Calu3 (cell line): ENCODE measurements at regions not wholly inside any gene's neighbourhood (a gene's known extent, or its start where the extent isn't known, plus 50 kb on each side); places are given as distances from the start of the nearest gene placed in this dataset.

Experiments used
- BruUV-seq: library from RNA; stranded (reverse); fragments of 400-500 nt; replicated peaks from 2 replicates; lab custom pipeline; 2021; lab: Mats Ljungman, UMichigan
- CTCF ChIA-PET: fragments of 300-600 bp; sonication (Branson Sonifier 250); formaldehyde crosslinking; loops from one replicate; lab custom pipeline; 2022; ENCODE audit warnings: antibody characterized with exemption; lab: Charles Lee
- DNase-seq: peaks from one replicate; pipeline ENCODE4 v3.0.0; 2022
- H3K27ac Mint-ChIP-seq: one replicate; pipeline ENCODE4 v1.8.0; 2022; ENCODE audit warnings: mixed read lengths; ENCODE audit not compliant: unreplicated experiment
- H3K27me3 Mint-ChIP-seq: one replicate; pipeline ENCODE4 v1.8.0; 2022; ENCODE audit warnings: mixed read lengths; ENCODE audit not compliant: unreplicated experiment
- H3K36me3 Mint-ChIP-seq: one replicate; pipeline ENCODE4 v1.8.0; 2022; ENCODE audit warnings: mild to moderate bottlenecking, moderate library complexity, mixed read lengths; ENCODE audit not compliant: insufficient read depth, unreplicated experiment
- H3K4me1 Mint-ChIP-seq: one replicate; pipeline ENCODE4 v1.8.0; 2022; ENCODE audit warnings: mild to moderate bottlenecking, low read depth, mixed read lengths; ENCODE audit not compliant: unreplicated experiment
- H3K4me3 Mint-ChIP-seq: one replicate; pipeline ENCODE4 v1.8.0; 2022; ENCODE audit warnings: mild to moderate bottlenecking, low read depth, moderate library complexity, mixed read lengths; ENCODE audit not compliant: unreplicated experiment
- H3K9me3 Mint-ChIP-seq: one replicate; pipeline ENCODE4 v1.8.0; 2022; ENCODE audit warnings: low read depth, mixed read lengths; ENCODE audit not compliant: unreplicated experiment
- intact Hi-C: fragments of 100-400 bp; cut with micrococcal nuclease; formaldehyde crosslinking; loops from one replicate; pipeline ENCODE4 v1.10.0; 2022; ENCODE audit not compliant: unreplicated experiment
- TF ChIP-seq, protein P1 (sequence below): fragments of 200-600 bp; IDR thresholded peaks from one replicate; pipeline ENCODE4 v1.8.0; 2022; ENCODE audit warnings: antibody characterized with exemption; ENCODE audit not compliant: unreplicated experiment

DNA sequence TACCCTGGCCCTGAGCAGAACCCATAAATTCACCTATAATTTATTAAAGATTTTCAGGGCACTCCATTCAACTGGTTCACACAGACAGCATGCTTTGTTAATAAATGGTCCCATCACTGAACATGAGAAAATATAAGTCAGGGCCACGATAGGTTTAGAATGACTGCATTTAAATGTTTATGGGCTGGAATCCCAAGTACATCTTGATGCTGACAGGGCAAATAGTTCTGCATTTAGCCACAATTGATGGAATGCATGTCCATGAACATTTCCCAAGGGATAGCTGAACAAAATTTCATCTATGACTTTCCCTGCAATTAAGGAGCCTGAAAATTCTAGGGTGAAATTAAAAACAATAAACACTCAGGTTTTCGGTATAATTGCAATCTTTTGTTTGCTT is 124.5 kb downstream of the CAAP1 start:
- DNase-seq, result no peak
- H3K4me3 Mint-ChIP-seq, result no peak overlapping the region
- no TSS peak for BruUV-seq
- intact Hi-C loops, result no loop called here
- H3K9me3 Mint-ChIP-seq, result no peaks in the 10 kb centered on the region
- TF ChIP-seq, protein P1, sequence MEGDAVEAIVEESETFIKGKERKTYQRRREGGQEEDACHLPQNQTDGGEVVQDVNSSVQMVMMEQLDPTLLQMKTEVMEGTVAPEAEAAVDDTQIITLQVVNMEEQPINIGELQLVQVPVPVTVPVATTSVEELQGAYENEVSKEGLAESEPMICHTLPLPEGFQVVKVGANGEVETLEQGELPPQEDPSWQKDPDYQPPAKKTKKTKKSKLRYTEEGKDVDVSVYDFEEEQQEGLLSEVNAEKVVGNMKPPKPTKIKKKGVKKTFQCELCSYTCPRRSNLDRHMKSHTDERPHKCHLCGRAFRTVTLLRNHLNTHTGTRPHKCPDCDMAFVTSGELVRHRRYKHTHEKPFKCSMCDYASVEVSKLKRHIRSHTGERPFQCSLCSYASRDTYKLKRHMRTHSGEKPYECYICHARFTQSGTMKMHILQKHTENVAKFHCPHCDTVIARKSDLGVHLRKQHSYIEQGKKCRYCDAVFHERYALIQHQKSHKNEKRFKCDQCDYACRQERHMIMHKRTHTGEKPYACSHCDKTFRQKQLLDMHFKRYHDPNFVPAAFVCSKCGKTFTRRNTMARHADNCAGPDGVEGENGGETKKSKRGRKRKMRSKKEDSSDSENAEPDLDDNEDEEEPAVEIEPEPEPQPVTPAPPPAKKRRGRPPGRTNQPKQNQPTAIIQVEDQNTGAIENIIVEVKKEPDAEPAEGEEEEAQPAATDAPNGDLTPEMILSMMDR, result no peak
- H3K36me3 Mint-ChIP-seq, result no peaks in the 10 kb centered on the region
- CTCF ChIA-PET, result no interaction called here
- no peak overlapping the region for H3K27ac Mint-ChIP-seq
- H3K4me1 Mint-ChIP-seq, result no peaks in the 10 kb centered on the region
- H3K27me3 Mint-ChIP-seq, result no peaks in the 10 kb centered on the region

DNA sequence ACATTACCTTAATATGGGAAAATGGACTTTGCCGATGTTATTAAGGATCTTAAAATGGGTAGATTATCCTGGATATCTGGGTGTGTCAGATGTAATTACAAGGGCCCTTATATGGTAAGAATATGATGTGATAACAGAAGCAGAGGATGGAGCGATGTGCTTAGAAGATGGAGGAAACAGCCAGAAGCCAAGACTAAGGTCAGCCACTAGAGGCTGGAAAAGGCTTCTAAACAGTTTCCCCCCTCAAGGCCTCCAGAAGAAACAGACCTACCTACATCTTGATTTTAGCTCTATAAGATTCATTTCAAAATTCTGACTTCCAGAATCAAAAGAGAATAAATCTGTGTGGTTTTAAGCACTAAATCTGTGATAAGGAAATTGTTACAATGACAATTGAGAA is 131.9 kb downstream of the CAAP1 start:
- no TSS peak for BruUV-seq
- CTCF ChIA-PET, result no interaction called here
- intact Hi-C loops, result no loop called here
- no peak for DNase-seq
- Mint-ChIP-seq H3K4me3 (no peak overlapping the region), H3K36me3 (no peaks in the 10 kb centered on the region), H3K27me3 (no peaks in the 10 kb centered on the region), H3K4me1 (no peaks in the 10 kb centered on the region), H3K9me3 (peaks cover 3% of the 10 kb centered on the region), H3K27ac (no peak overlapping the region)
- TF ChIP-seq, protein P1, result no peak

DNA sequence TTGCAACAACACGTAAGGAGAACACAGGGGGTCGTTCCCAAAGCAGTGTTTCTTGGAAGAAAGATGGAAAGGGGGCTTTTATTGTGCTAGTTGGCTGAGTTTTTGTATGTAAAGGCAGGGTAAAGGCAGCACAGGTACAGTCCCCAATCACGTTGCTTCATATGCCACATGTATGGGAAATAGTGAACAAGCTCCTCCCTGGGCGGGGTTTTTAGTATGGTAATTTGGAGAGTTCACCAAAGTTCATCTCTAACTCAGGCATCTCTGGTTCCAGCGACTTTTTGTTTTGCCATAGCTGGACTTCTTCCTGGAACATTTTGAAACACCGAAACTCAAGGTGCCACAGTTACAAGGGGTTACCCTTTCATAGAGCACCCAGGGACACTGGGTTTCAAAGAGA is 133.9 kb downstream of the CAAP1 start:
- no TSS peak for BruUV-seq
- no peak for DNase-seq
- peaks cover 3% of the 10 kb centered on the region for H3K9me3 Mint-ChIP-seq
- TF ChIP-seq, protein P1, result no peak
- no peaks in the 10 kb centered on the region for H3K4me1 Mint-ChIP-seq
- H3K4me3 Mint-ChIP-seq, result no peak overlapping the region
- CTCF ChIA-PET, result interaction anchor here (0.6 kb wide), 1 partner anchor 62 kb away, joined by 8 read pairs; no protein-coding TSS in a partner anchor
- no peaks in the 10 kb centered on the region for H3K36me3 Mint-ChIP-seq
- intact Hi-C loops, result no loop called here
- H3K27ac Mint-ChIP-seq, result no peak overlapping the region
- H3K27me3 Mint-ChIP-seq, result no peaks in the 10 kb centered on the region

DNA sequence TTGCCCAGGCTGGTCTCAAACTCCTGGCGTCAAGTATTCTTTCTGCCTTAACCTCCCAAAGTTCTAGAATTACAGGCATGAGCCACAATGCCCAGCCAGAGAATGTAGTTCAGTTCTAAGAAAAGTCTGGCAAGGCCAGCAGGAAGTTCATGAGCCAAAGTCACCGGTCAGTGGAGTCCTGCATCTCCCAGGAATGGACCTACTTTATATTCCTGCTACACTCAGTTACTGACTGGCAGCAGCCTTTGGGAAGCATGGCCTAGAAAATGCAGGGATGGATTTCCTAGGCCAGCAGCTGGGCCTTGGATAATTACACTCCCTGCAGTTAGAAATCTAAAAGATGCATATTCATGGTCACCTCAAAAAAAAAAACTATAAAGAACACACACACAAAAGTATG is 135.7 kb downstream of the CAAP1 start:
- Mint-ChIP-seq H3K9me3 (peaks cover 3% of the 10 kb centered on the region), H3K27me3 (no peaks in the 10 kb centered on the region), H3K4me1 (no peaks in the 10 kb centered on the region), H3K36me3 (no peaks in the 10 kb centered on the region), H3K27ac (no peak overlapping the region), H3K4me3 (no peak overlapping the region)
- TF ChIP-seq, protein P1, result no peak
- BruUV-seq, result no TSS peak
- CTCF ChIA-PET, result no interaction called here
- intact Hi-C loops, result no loop called here
- DNase-seq, result no peak
